HepG2 (cell line): ENCODE measurements at regions not wholly inside any gene's neighbourhood (a gene's known extent, or its start where the extent isn't known, plus 50 kb on each side); places are given as distances from the start of the nearest gene placed in this dataset.

Experiments
- ATF7-NPFF ChIP-seq: sonication (generic); formaldehyde crosslinking; IDR thresholded peaks from 2 replicates; pipeline ENCODE4 v1.8.1; 2023; ENCODE audit warnings: mild to moderate bottlenecking, low read depth, missing genetic modification reagents, moderate library complexity
- CEBPZ ChIP-seq: IDR thresholded peaks from 2 replicates; pipeline ENCODE4 v1.6.1; 2012; ENCODE audit warnings: low read length, improper control_type of control experiment
- IRF1 ChIP-seq: sonication (generic); formaldehyde crosslinking; IDR thresholded peaks from 2 replicates; pipeline ENCODE4 v1.4.0; 2020; ENCODE audit warnings: low read depth, mild to moderate bottlenecking, missing genetic modification reagents
- KAT7 ChIP-seq: IDR thresholded peaks from 2 replicates; pipeline ENCODE4 v1.6.1; 2018; ENCODE audit warnings: borderline replicate concordance, missing compliant biosample characterization
- KDM5A ChIP-seq: fragments of 200-600 bp; sonication (generic); IDR thresholded peaks from 2 replicates; pipeline ENCODE4 v1.7.0; 2018; ENCODE audit warnings: antibody characterized with exemption, mild to moderate bottlenecking, low read length, borderline replicate concordance
- MATR3 ChIP-seq: sonication (generic); formaldehyde crosslinking; IDR thresholded peaks from 2 replicates; pipeline ENCODE4 v1.4.0; 2020; ENCODE audit warnings: missing genetic modification reagents
- POLR2A ChIP-seq, 2 experiments: IDR thresholded peaks; 2 replicates each; pipeline ENCODE4 v1.6.1; 2011; ENCODE audit warnings: low read depth in 2 of 2, low read length in 2 of 2, mild to moderate bottlenecking in 1 of 2, moderate library complexity in 1 of 2; ENCODE audit not compliant: insufficient read depth in 1 of 2
- RAD21 ChIP-seq: fragments of 450-650 bp; formaldehyde crosslinking; IDR thresholded peaks from 2 replicates; pipeline ENCODE4 v1.5.0; 2020; ENCODE audit warnings: mild to moderate bottlenecking
- ZNF383 ChIP-seq: sonication (generic); formaldehyde crosslinking; IDR thresholded peaks from 2 replicates; pipeline ENCODE4 v1.4.0; 2020; ENCODE audit warnings: missing genetic modification reagents, mild to moderate bottlenecking, borderline replicate concordance
- ZNF496 ChIP-seq: sonication (generic); formaldehyde crosslinking; IDR thresholded peaks from 2 replicates; pipeline ENCODE4 v1.8.1; 2023; ENCODE audit warnings: mild to moderate bottlenecking, moderate library complexity, missing genetic modification reagents; ENCODE audit not compliant: insufficient replicate concordance
- ZSCAN25 ChIP-seq: sonication (generic); formaldehyde crosslinking; IDR thresholded peaks from 2 replicates; pipeline ENCODE4 v1.8.0; 2022; ENCODE audit warnings: mild to moderate bottlenecking, missing genetic modification reagents

GRCh38 chr1:235919833-235920441, 53.2 kb upstream of the LYST start:
- no peak for TF ChIP-seq ZNF496
- TF ChIP-seq ZSCAN25 (CRISPR knock-in tag): no peak
- TF ChIP-seq ZNF383 (CRISPR knock-in tag): no peak
- TF ChIP-seq POLR2A (IDR thresholded peaks at IDR 0.05; ENCODE audit: insufficient read depth in 1 of 2, low read depth in 2 of 2, low read length in 2 of 2): no peak
- TF ChIP-seq KDM5A: no peak
- no peak for TF ChIP-seq ATF7-NPFF
- TF ChIP-seq IRF1 (CRISPR knock-in tag): no peak
- no peak for TF ChIP-seq CEBPZ
- no peak for TF ChIP-seq RAD21
- TF ChIP-seq MATR3 (CRISPR knock-in tag): no peak
- no peak for TF ChIP-seq KAT7 (CRISPR knock-in tag)
